Sigmoid colon (tissue), 4 donors: ENCODE measurements at regions not wholly inside any gene's neighbourhood (a gene's known extent, or its start where the extent isn't known, plus 50 kb on each side); places are given as distances from the start of the nearest gene placed in this dataset.

Source experiments
- POLR2AphosphoS5 ChIP-seq, 4 donors: sonication (generic); formaldehyde crosslinking; IDR thresholded peaks; one replicate each; pipeline ENCODE4 v1.6.1; 2017; ENCODE audit warnings: antibody characterized with exemption in 4 of 4
- TF ChIP-seq, protein P1 (sequence below), 4 experiments: fragments of 450-650 bp in 3 of 4; fragments of 200-600 bp in 1 of 4; IDR thresholded peaks; one replicate each; pipeline ENCODE4 v1.5.1; 2016 to 2019; ENCODE audit warnings: antibody characterized with exemption in 4 of 4, mild to moderate bottlenecking in 3 of 4, moderate library complexity in 2 of 4

DNA sequence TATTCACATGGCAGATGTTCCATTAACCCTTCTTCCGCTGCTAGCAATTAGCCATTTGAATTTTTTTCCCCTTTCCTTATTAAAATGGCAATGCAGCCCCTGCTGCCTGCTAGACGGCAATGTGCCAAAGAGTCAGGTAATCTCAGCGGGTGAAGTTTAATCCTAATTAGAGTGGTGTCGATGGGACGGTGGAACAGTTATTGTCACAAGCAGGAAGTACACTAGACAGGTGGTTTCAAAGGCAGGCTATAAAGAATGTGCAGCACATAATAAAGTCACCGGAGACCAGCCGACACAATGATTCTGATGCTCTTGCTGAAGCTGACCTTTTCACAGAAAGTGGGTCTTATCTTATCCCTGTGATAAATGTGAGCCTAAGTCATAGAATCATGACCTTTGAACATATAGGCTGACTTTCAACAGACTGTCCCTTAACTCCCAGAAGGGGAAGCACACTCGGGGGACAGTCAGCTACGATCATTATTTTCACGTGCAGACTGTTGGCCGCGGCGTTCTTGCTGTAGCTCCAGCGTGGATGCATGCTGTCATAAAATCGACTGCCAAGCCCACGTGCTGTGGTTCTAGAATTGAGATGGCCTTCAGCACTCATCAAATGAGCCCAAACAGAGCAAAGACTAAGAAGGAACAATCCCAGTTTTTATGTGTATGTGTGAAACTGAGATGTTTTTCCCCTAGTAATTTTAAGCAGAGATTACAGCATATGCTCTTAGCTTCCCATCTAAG is 926.2 kb upstream of the SOX11 start:
- TF ChIP-seq, protein P1, sequence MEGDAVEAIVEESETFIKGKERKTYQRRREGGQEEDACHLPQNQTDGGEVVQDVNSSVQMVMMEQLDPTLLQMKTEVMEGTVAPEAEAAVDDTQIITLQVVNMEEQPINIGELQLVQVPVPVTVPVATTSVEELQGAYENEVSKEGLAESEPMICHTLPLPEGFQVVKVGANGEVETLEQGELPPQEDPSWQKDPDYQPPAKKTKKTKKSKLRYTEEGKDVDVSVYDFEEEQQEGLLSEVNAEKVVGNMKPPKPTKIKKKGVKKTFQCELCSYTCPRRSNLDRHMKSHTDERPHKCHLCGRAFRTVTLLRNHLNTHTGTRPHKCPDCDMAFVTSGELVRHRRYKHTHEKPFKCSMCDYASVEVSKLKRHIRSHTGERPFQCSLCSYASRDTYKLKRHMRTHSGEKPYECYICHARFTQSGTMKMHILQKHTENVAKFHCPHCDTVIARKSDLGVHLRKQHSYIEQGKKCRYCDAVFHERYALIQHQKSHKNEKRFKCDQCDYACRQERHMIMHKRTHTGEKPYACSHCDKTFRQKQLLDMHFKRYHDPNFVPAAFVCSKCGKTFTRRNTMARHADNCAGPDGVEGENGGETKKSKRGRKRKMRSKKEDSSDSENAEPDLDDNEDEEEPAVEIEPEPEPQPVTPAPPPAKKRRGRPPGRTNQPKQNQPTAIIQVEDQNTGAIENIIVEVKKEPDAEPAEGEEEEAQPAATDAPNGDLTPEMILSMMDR (IDR thresholded peaks at IDR 0.05) = no peak
- no peak for TF ChIP-seq POLR2AphosphoS5 (IDR thresholded peaks at IDR 0.05)
